ENCODE measurements at regions not wholly inside any gene's neighbourhood (a gene's known extent, or its start where the extent isn't known, plus 50 kb on each side); places are given as distances from the start of the nearest gene placed in this dataset.

DNA sequence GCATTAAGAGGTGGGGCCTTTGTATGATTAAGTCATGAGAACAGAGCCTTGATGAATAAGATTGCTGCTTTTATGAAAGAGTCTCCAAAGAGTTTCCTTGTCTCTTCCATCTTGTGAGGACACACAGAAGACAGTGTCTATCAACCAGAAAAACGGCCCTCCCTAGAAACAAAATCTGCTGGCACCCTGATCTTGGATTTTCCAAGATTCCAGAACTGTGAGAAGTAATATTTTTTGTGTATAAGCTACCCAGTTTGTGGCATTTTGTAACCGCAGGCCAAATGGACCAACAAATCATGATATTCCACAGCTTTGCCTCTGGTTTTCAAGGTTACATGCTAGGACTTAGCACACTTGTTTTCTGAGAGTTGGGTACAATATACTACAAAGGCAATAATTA, 687.8 kb downstream of the TDRD15 start:
- Mint-ChIP-seq H3K4me3 (no peak overlapping the region), H3K27ac (no peak overlapping the region), H3K9me3 (no peaks in the 10 kb centered on the region), H3K27me3 (ENCODE audit: insufficient read depth, low read depth) (peaks cover 2% of the 10 kb centered on the region), H3K4me1 (no peaks in the 10 kb centered on the region), H3K36me3 (no peaks in the 10 kb centered on the region)
- Histone ChIP-seq H2AFZ (replicated peaks) (no peak overlapping the region), H3K9me3 (ENCODE audit: low read depth) (no peaks in the 10 kb centered on the region), H3K4me1 (no peaks in the 10 kb centered on the region), H3K36me3 (no peaks in the 10 kb centered on the region), H3K79me2 (ENCODE audit: low read depth) (no peaks in the 10 kb centered on the region), H3K27ac (no peak overlapping the region), H3K27me3 (no peaks in the 10 kb centered on the region), H3K4me3 (no peak overlapping the region), H3K9ac (no peak overlapping the region), H3F3A (ENCODE audit: low read depth) (no peaks in the 10 kb centered on the region), H4K20me1 (ENCODE audit: low read depth) (no peaks in the 10 kb centered on the region), H3K4me2 (no peak overlapping the region)
- no peak for DNase-seq (ENCODE audit: low spot score)
- TF ChIP-seq EZH2 (IDR thresholded peaks at IDR 0.05) (no peak), EZH2phosphoT487 (IDR thresholded peaks at IDR 0.05) (no peak)
- TF ChIP-seq, protein P1, sequence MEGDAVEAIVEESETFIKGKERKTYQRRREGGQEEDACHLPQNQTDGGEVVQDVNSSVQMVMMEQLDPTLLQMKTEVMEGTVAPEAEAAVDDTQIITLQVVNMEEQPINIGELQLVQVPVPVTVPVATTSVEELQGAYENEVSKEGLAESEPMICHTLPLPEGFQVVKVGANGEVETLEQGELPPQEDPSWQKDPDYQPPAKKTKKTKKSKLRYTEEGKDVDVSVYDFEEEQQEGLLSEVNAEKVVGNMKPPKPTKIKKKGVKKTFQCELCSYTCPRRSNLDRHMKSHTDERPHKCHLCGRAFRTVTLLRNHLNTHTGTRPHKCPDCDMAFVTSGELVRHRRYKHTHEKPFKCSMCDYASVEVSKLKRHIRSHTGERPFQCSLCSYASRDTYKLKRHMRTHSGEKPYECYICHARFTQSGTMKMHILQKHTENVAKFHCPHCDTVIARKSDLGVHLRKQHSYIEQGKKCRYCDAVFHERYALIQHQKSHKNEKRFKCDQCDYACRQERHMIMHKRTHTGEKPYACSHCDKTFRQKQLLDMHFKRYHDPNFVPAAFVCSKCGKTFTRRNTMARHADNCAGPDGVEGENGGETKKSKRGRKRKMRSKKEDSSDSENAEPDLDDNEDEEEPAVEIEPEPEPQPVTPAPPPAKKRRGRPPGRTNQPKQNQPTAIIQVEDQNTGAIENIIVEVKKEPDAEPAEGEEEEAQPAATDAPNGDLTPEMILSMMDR (IDR thresholded peaks at IDR 0.05) = no peak

DNA sequence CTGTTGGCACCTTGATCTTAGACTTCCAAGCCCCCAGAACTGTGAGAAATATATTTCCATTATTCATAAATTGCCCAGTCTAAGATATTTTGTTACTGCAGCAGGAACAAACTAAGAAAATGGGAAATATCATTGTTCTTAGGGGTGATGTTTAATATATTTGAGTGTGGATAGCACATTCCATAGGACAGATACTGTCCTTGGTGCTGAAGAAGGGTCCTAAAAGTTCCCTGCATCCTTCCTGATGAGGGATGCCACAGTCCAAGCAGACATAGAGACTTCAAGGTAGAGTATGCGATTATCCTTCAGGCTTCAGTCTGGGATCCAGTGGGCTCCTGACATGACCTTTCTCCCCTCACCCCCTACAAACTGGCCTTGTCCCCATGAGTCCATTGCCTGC, 689.0 kb downstream of the TDRD15 start:
- Histone ChIP-seq H3K9me3 (ENCODE audit: low read depth) (no peaks in the 10 kb centered on the region), H4K20me1 (ENCODE audit: low read depth) (no peaks in the 10 kb centered on the region), H3K27ac (no peak overlapping the region), H3K79me2 (ENCODE audit: low read depth) (no peaks in the 10 kb centered on the region), H3F3A (ENCODE audit: low read depth) (no peaks in the 10 kb centered on the region), H3K4me2 (no peak overlapping the region), H3K4me3 (no peak overlapping the region), H3K36me3 (no peaks in the 10 kb centered on the region), H3K4me1 (no peaks in the 10 kb centered on the region), H2AFZ (replicated peaks) (no peak overlapping the region), H3K27me3 (no peaks in the 10 kb centered on the region), H3K9ac (no peak overlapping the region)
- H3K36me3 Mint-ChIP-seq = no peaks in the 10 kb centered on the region
- H3K4me3 Mint-ChIP-seq = no peak overlapping the region
- H3K4me1 Mint-ChIP-seq = no peaks in the 10 kb centered on the region
- peak; percentile 53 for DNase-seq (ENCODE audit: low spot score)
- H3K27me3 Mint-ChIP-seq (ENCODE audit: insufficient read depth, low read depth) = peaks cover 2% of the 10 kb centered on the region
- H3K27ac Mint-ChIP-seq = no peak overlapping the region
- TF ChIP-seq EZH2 (IDR thresholded peaks at IDR 0.05) = no peak
- TF ChIP-seq, protein P1 (IDR thresholded peaks at IDR 0.05) = no peak
- no peak for TF ChIP-seq EZH2phosphoT487 (IDR thresholded peaks at IDR 0.05)
- H3K9me3 Mint-ChIP-seq = no peaks in the 10 kb centered on the region

DNA sequence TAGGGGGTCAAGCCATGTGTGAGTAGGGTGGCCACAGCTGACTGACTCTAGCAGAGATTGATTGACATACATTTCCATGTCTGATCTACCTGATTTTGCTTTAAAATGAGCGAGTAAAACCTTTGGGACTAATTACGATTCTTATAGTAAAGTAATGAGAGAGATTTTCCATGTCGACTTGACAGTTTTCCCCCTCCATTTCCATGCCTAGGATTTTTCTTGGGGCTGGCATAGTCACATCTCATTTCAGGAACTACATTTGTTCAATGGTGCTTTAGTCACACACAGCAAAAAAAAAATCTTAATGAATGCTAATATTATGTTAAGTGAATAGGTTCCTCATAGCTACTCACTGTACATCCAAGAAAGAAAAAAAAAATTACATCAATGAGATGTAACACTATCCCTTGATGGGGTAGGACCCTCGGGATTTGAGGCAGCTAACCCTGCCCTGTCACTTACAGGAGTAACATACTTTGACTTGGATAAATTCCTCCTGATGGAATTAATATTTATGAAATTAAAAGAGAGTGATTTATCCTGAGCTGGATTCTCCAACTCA, 690.9 kb downstream of the TDRD15 start:
- no peaks in the 10 kb centered on the region for H3K36me3 ChIP-seq
- no peak overlapping the region for H3K27ac Mint-ChIP-seq
- H3K27me3 Mint-ChIP-seq (ENCODE audit: insufficient read depth, low read depth) = peaks cover 2% of the 10 kb centered on the region
- no peak overlapping the region for H3K9ac ChIP-seq
- H2AFZ ChIP-seq (replicated peaks) = no peak overlapping the region
- H3K4me1 ChIP-seq = no peaks in the 10 kb centered on the region
- no peak overlapping the region for H3K4me2 ChIP-seq
- H3F3A ChIP-seq (ENCODE audit: low read depth) = no peaks in the 10 kb centered on the region
- H3K9me3 Mint-ChIP-seq = no peaks in the 10 kb centered on the region
- no peak for TF ChIP-seq EZH2 (IDR thresholded peaks at IDR 0.05)
- TF ChIP-seq, protein P1 (IDR thresholded peaks at IDR 0.05) = no peak
- TF ChIP-seq EZH2phosphoT487 (IDR thresholded peaks at IDR 0.05) = no peak
- no peaks in the 10 kb centered on the region for H4K20me1 ChIP-seq (ENCODE audit: low read depth)
- peaks cover 5% of the 10 kb centered on the region for H3K4me1 Mint-ChIP-seq
- no peaks in the 10 kb centered on the region for H3K79me2 ChIP-seq (ENCODE audit: low read depth)
- no peak overlapping the region for H3K27ac ChIP-seq
- no peaks in the 10 kb centered on the region for H3K36me3 Mint-ChIP-seq
- H3K4me3 ChIP-seq = no peak overlapping the region
- H3K4me3 Mint-ChIP-seq = no peak overlapping the region
- DNase-seq (ENCODE audit: low spot score) = no peak
- H3K9me3 ChIP-seq (ENCODE audit: low read depth) = no peaks in the 10 kb centered on the region
- no peaks in the 10 kb centered on the region for H3K27me3 ChIP-seq
